RPMI7951 (cell line): ENCODE measurements at regions not wholly inside any gene's neighbourhood (a gene's known extent, or its start where the extent isn't known, plus 50 kb on each side); places are given as distances from the start of the nearest gene placed in this dataset.
"Not testable (repeated sequence)": the region's sequence is repeated elsewhere in the genome, so short reads cannot be mapped to it uniquely, and the experiment has no call there.

ENCODE experiments used
- DNase-seq: peaks from one replicate; pipeline ENCODE4 v3.0.0-alpha.2; 2012; ENCODE audit warnings: low read depth

GRCh38 chr9:2243666-2244555 is 228.8 kb downstream of the SMARCA2 start:
- no peak for DNase-seq

- no peak for DNase-seq
Measured at GRCh38 chr9:2247340-2247739, 232.2 kb downstream of the SMARCA2 start.

- DNase-seq: no peak
Measured at GRCh38 chr9:2248768-2249265, 233.7 kb downstream of the SMARCA2 start.

GRCh38 chr9:2253636-2254580 is 238.8 kb downstream of the SMARCA2 start:
- no peak for DNase-seq

- DNase-seq: no peak
Measured at GRCh38 chr9:2255128-2255527, 240.0 kb downstream of the SMARCA2 start.

DNA sequence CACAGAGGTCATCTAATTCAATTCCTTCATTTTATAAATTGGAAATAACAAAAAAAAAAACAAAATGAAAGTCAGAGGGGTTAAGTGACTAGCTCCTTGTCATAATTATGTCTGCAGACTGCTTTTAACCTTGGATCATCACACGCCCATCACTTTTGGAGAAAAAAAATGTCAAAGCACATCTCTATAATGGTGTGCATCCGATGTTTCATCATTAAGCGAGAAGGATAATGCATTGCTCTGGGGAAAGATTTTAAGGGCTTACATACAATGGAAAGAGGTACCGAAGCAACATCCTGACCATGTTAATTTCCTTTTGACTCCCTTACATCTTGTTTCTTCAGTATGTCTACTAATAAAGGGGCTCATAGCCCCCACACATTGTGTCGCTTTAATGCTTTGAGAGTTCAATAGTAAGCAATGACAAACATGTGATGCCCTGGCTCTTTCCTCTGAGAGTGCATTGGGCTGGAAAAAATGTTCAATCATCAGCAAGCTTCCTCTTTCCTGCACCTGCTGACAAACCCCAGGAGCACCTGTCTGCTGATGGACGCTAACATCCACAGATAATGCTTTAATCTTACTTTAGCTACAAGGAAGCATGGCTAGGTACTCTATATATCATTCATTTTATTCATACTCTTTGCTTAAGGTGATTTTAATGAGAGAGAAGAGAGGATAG is 242.2 kb downstream of the SMARCA2 start:
- DNase-seq: no peak

- DNase-seq: peak; percentile 32
Measured at GRCh38 chr9:2260417-2261306, 245.5 kb downstream of the SMARCA2 start.

DNA sequence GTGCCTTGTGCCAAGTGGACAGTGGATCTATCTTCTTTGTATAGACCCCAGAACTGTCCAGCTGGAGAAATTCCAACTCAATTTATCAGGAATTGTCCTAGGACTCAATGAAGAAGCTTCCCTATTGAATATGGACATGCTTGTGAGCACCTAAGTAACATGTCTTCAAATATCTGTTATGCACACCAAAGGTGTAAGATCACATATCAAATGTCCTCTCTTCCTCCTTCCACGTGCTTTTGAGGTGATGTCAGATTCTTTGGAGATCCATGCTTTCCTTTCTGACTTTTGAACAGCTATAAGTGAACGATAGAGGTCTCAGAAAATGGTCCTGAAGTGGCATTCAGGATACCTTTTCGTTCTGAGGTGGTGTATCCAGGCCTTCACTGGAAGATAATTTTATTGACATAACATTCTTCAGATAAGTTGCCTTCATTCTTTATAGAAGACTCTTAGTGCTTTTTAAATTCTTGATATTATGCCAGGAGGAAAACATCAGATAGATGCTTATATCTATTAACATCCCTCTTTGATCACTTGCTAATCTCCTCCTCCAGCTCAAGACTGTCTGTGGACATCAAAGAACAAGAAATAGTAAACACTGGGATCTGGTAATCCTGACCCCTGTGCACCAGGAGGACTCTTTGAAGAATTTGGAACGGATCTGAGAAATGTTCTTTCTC is 246.4 kb downstream of the SMARCA2 start:
- no peak for DNase-seq

DNA sequence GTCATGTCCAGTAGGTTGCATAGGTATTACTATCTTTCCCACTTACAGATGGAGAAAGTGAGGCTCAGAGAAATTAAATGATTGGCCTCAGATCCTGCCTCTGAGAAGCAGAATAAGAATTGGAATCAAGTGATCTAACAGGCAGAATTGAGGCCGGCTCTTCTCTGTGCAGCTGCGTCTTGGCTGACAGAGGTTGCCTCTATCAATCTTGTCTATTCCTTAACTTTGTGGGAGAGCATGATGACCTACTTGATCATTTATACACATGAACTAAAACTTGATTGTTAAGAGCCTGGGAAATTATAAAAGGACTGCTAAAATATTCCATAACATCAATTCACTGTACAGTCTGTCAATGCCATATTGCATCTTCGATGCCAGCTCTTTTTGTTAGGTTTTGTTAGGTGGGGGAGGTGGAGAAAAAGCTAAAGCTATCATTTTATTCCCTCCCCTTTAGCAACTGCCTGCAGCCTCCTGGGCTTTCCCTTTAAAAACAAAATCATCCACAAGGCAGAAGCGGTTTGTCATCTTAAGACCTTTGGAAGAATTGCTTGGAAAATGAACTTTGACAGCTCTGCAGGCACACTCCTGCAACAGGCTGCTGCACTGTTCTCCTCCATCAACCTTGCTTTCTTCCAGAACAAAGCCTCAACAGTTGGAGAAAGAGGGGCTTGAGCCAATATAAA is 247.4 kb downstream of the SMARCA2 start:
- no peak for DNase-seq

DNA sequence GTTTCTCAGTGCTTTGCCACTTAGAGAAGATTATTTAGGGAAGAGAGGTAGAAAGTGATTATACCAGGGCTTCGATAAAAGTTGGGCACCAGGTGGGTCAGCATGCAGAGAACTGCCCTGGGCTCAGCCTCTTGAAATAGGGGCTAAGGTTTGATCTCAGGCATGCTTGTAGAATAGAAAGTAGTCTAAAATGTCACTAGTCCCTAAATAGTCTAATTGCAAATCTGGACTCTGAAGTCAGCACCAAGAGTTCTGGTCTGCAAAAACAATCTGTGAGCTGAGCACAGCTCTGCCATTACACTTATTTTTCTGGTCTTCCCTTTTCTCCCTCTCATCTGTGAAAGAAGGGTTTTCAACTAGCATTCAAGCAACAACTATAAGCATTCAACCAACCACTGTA is 248.0 kb downstream of the SMARCA2 start:
- DNase-seq: no peak

DNA sequence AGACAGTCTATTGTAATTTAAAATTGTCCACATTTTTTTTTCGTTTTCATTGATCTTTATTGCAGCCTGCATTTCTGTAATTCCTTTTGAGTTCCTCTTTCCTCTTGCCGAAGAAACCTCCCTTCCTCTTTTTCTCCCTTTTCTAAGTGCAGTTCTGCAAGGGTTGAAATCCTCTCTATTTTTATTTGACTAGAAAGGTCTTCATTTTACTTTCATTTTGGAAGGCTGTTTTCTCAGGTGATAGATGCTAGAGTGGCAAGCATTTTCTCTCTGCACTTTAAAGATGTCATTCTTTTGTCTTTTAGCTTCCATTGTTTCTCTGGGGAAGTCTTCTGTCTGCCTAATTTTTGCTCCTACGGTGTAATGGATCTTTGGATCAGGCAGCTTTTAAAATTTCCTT is 248.5 kb downstream of the SMARCA2 start:
- no peak for DNase-seq

DNA sequence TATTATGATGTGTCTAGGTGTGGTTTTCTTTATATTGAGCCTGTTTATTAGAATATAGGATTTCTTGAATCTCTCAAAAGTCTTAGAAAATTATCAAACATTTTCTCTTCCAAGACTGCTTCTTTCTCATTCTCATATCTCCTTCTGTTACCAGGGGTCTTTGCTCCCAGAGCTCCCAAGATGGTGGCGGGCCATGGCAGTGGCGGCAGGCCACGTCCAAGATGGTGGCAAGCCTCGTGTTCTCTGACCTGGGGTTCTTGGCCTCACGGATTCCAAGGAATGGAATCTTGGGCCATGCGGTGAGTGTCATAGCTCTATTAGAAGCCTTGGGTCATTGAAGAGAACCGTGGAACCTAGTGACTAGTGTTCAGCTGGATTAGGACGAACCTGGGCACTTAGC is 248.9 kb downstream of the SMARCA2 start:
- no peak for DNase-seq

GRCh38 chr9:2267181-2267745 is 252.1 kb downstream of the SMARCA2 start:
- DNase-seq: no peak

DNA sequence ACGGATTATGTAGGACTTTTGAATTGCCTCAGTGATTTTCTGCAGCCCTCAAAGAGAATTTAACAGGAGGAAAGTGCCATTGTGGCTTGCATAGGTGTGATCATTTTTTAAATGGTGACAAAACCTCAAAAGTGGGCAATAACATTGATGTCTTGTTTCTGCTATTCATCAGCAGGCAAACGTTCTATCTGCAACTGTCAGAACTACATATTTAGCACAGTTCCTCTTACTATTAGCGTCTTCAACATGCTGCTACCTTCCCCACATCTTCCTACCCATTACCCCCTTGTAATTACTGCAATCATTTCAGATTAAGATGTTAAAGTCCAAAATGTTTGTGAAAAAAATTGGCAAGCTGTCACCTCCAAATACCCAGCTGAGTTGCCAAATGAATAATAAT is 254.6 kb downstream of the SMARCA2 start:
- DNase-seq: no peak

GRCh38 chr9:2270565-2270964 is 255.4 kb downstream of the SMARCA2 start:
- no peak for DNase-seq

- no peak for DNase-seq
Measured at GRCh38 chr9:2271426-2271825, 256.3 kb downstream of the SMARCA2 start.

GRCh38 chr9:2274762-2275161 is 259.6 kb downstream of the SMARCA2 start:
- DNase-seq: no peak

DNA sequence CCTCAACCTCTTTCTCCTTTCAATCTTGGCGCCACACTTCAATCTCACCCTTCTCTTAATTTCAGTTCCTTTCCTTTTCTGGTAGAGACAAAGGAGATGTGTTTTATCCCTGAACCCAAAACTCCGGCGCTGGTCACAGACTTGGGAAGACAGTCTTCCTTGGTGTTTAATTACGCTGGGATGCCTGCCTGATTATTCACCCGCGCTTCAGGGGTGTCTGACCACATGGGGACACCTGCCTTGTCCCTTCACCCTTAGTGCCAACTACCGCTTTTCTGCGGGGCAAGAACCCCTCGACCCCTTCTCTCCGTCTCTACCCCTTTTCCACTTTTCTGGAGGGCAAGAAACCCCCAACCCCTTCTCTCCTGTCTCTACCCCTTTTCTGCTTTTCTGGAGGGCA is 261.1 kb downstream of the SMARCA2 start:
- no peak for DNase-seq

- not testable (repeated sequence) for DNase-seq
Measured at GRCh38 chr9:2277133-2277532, 262.0 kb downstream of the SMARCA2 start.
